ENCODE measurements at regions not wholly inside any gene's neighbourhood (a gene's known extent, or its start where the extent isn't known, plus 50 kb on each side); places are given as distances from the start of the nearest gene placed in this dataset.

GRCh38 chr17:33596899-33597298 is 303.8 kb upstream of the ASIC2 start (continued):
- TF ChIP-seq ELK4 (CRISPR knock-in tag; IDR thresholded peaks at IDR 0.05; ENCODE audit: borderline replicate concordance) = no peak

- ATAC-seq (no peak), DNase-seq (ENCODE audit: low spot score) (no peak), FAIRE-seq (no peak)
- TF ChIP-seq CEBPB (IDR thresholded peaks at IDR 0.05; ENCODE audit: borderline replicate concordance, low read depth, low read length) (peak; percentile 77), SKI (IDR thresholded peaks at IDR 0.05; ENCODE audit: partially characterized antibody) (no peak), ZNF513 (CRISPR knock-in tag; conservative IDR thresholded peaks at IDR 0.05) (no peak)
- POLR2A ChIA-PET = no interaction called here
- H3K27ac ChIP-seq (ENCODE audit: extremely low read length, insufficient read depth, low read length) = no peak overlapping the region
- WGBS (ENCODE audit: low lambda C conversion rate) = 50% methylated on average over 2 of the region's 2 CpGs
- BruUV-seq (replicated peaks) = no TSS peak
- intact Hi-C loops (cut with micrococcal nuclease; ENCODE audit: unreplicated experiment) = no loop called here
- H3K4me3 ChIP-seq (replicated peaks in 1 of 3; ENCODE audit: insufficient read depth in 1 of 3, low read depth in 2 of 3, low read length in 3 of 3) = no peak overlapping the region
- H3K36me3 ChIP-seq (replicated peaks in 1 of 2; ENCODE audit: control insufficient read depth in 1 of 2, insufficient read depth in 2 of 2, low read length in 2 of 2) = no peaks in the 10 kb centered on the region
- no peaks in the 10 kb centered on the region for H3K9me3 ChIP-seq (ENCODE audit: low read length)
- H4K20me1 ChIP-seq (ENCODE audit: insufficient read depth, low read length) = no peaks in the 10 kb centered on the region
- H2AFZ ChIP-seq (ENCODE audit: low read length) = no peak overlapping the region
- no peaks in the 10 kb centered on the region for H3K79me2 ChIP-seq (ENCODE audit: insufficient read depth, low read length)
- H3K9ac ChIP-seq (ENCODE audit: insufficient read depth, low read depth, low read length) = no peak overlapping the region
- H3K27me3 ChIP-seq (ENCODE audit: control insufficient read depth in 1 of 2, insufficient read depth in 2 of 2, low read length in 2 of 2) = no peaks in the 10 kb centered on the region; a peak in 1 of 5 replicates
- H3K4me1 ChIP-seq (ENCODE audit: insufficient read depth, low read length) = no peaks in the 10 kb centered on the region
- CTCF ChIA-PET (ENCODE audit: low intra/inter-chr PET ratio, low total read pairs) = no interaction called here
- no peak overlapping the region for H3K4me2 ChIP-seq (ENCODE audit: low read depth, low read length)
- in situ Hi-C loops (cut with HindIII; ENCODE audit: extremely low pct_ligation_motif_present, low pct_unique_long_range_greater_than_20kb) = no loop called here
These were observed 305.7 kb upstream of the ASIC2 start for GRCh38 chr17:33598797-33599196.

- in situ Hi-C loops (cut with HindIII; ENCODE audit: extremely low pct_ligation_motif_present, low pct_unique_long_range_greater_than_20kb) = no loop called here
- H2AFZ ChIP-seq (ENCODE audit: low read length) = no peak overlapping the region
- no peaks in the 10 kb centered on the region for H4K20me1 ChIP-seq (ENCODE audit: insufficient read depth, low read length)
- no peak overlapping the region for H3K27ac ChIP-seq (ENCODE audit: extremely low read length, insufficient read depth, low read length)
- no peak for ATAC-seq
- H3K36me3 ChIP-seq (replicated peaks in 1 of 2; ENCODE audit: control insufficient read depth in 1 of 2, insufficient read depth in 2 of 2, low read length in 2 of 2) = no peaks in the 10 kb centered on the region
- no peak for FAIRE-seq
- peaks cover 0 to 10% of the 10 kb centered on the region in 2 experiments; a peak in 1 of 5 replicates for H3K27me3 ChIP-seq (ENCODE audit: control insufficient read depth in 1 of 2, insufficient read depth in 2 of 2, low read length in 2 of 2)
- H3K4me3 ChIP-seq (replicated peaks in 1 of 3; ENCODE audit: insufficient read depth in 1 of 3, low read depth in 2 of 3, low read length in 3 of 3) = no peak overlapping the region
- DNase-seq (ENCODE audit: low spot score) = no peak
- no peaks in the 10 kb centered on the region for H3K79me2 ChIP-seq (ENCODE audit: insufficient read depth, low read length)
- H3K9me3 ChIP-seq (ENCODE audit: low read length) = no peaks in the 10 kb centered on the region
- ChIA-PET CTCF (ENCODE audit: low intra/inter-chr PET ratio, low total read pairs) (no interaction called here), POLR2A (no interaction called here)
- intact Hi-C loops (cut with micrococcal nuclease; ENCODE audit: unreplicated experiment) = no loop called here
- whole genome bisulfite sequencing (ENCODE audit: low lambda C conversion rate) = 0% methylated on average over 1 of the region's 1 CpG
- no peaks in the 10 kb centered on the region for H3K4me1 ChIP-seq (ENCODE audit: insufficient read depth, low read length)
- no peak overlapping the region for H3K9ac ChIP-seq (ENCODE audit: insufficient read depth, low read depth, low read length)
- no peak overlapping the region for H3K4me2 ChIP-seq (ENCODE audit: low read depth, low read length)
- no TSS peak for BruUV-seq (replicated peaks)
- TF ChIP-seq RFX1 (IDR thresholded peaks at IDR 0.05) (peak; percentile 58; the same call in 1 of the 2 replicates), SOX6 (IDR thresholded peaks at IDR 0.05) (no peak), SOX6 (CRISPR knock-in tag; IDR thresholded peaks at IDR 0.05) (no peak), ZHX1 (CRISPR knock-in tag; IDR thresholded peaks at IDR 0.05; ENCODE audit: low read depth) (no peak), ZNF619 (CRISPR knock-in tag; IDR thresholded peaks at IDR 0.05) (no peak), ZC3H13 (CRISPR knock-in tag; IDR thresholded peaks at IDR 0.05) (no peak)
These were observed 309.9 kb upstream of the ASIC2 start for GRCh38 chr17:33602981-33603380.

Data from HepG2 (cell line).